UCSD-AML1 (cell line): ENCODE measurements at regions not wholly inside any gene's neighbourhood (a gene's known extent, or its start where the extent isn't known, plus 50 kb on each side); places are given as distances from the start of the nearest gene placed in this dataset.

ENCODE experiments used
- DNase-seq: peaks from one replicate; lab custom pipeline; 2025; ENCODE audit not compliant: unreplicated experiment; lab: John Stamatoyannopoulos, UW

DNA sequence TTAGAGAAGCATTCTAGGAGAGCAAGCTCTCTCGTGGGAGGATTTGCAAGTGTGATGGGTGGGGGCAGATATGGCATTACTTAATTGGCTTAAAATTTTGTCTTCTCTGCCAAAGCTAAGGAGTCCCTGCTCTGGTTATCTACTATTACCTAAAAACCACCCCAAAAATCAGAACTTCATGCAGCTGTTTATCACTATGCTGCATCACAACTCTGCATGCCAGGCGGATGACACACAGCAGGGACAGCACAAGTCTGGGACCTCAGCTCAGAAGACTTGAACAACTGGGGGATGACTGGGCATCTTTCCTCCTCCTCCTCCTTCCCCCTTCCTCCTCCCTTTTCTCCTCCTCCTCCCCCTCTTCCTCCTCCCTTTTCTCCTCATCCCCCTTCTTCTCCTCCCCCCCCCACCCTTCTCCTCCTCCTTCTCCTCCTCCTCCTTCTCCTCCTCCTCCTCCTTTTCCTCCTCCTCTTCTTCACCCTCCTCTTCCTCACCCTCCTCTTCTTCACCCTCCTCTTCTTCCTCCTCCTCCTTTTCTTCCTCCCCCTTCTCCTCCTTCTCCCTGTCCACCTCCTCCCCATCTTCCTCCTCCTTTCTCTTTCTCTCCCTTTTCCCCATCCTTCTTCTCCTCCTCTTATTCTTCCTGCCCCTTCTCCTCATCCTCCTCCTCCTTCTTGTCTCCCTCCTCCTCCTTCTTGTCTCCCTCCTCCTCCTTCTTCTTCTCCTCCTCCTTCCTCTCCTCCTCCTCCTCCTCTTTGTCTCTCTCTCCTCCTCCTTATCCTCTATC is 218.6 kb upstream of the PMEPA1 start:
- DNase-seq: no peak

DNA sequence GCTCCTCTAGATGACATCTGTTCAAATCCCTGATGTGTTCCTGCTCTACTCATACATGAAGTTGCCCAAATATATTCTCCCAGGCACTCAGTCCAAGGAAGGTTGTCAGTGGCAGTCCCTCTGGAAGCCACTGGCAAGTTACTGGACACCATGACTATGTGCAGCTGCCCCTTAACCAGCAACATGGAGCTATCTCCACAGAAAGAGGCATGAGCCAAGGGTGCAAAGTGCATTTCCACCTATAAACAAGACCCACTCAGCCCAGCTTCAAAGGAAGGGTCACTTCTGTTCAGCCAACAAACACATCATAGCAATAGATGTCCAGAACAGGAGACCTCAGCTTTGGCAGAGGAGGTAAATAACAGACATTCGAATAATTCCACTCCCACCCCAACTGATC is 217.6 kb upstream of the PMEPA1 start:
- no peak for DNase-seq

DNA sequence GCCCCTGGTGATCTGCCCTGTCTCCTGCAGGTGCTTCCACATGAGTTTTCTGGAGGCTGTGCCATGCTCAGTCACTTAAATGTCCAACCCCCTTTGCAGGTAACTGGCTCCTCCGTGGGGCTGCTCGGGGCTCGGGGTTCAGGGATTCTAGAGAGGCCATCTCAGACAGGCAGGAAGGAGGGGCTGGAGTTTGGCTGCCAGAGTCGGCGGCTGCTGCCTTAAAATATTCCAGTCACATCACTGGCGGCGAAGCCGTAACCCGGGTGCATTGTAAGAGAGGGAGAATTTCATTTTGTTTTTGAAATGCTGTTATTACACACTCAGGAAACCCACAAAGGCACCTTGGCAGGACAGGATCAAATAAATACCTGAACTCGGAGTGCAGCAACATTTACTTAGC is 212.9 kb upstream of the PMEPA1 start:
- DNase-seq: no peak

DNA sequence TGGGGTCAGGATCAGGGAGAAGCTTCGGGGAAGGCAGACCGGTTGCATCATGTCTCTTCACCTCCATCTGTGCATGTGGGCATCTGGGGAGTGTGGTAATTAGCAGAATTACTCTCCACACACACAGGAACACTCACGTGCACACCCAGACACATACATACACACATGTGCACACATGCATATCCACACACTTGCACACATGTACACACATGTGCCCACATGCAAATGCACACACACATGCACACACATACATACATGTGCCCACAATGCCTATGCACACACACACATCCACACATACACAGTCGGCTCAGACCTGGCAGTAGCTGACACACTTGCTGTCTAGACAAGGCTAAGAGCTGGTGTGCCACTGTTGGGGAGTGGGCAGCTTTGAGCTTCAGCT is 212.3 kb upstream of the PMEPA1 start:
- no peak for DNase-seq

DNA sequence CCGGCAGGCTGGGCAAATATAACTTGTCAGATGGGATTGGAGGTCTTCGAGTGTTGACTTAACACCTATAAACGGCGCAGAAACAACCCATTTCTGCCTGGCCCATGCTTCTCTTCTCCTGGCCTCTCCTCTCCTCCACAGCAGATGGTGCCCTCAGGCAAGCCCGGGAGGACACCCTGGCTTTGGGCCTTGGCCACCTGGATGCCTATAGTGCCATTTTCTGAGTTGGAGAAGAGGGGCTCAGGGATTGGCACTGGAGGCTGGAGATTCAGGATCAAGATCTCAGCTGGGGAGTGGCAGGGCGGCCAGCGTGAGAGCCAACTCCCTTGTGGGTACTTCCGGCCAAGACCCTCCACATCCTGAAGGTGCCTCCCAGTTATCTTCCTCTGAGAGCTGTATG is 211.9 kb upstream of the PMEPA1 start:
- DNase-seq: peak; percentile 47

DNA sequence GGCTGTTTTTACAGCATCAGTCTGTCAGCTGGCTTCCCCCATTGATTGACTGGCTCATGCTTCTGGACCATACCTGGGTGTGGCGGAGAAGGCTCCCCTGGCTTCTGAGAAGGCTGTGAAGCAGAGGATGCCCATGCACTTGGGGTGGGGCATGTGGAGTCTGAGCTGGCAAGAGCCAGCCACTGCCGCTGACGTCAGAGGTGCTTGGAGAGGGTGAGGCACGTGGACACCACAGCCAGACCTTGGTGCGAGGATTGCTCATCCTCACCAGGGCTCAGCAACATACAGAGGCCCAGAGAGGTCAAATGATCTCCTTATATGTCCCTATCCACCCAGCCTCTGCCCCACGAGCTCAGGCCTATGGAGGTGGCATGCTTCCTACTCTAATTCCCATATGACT is 211.2 kb upstream of the PMEPA1 start:
- no peak for DNase-seq

DNA sequence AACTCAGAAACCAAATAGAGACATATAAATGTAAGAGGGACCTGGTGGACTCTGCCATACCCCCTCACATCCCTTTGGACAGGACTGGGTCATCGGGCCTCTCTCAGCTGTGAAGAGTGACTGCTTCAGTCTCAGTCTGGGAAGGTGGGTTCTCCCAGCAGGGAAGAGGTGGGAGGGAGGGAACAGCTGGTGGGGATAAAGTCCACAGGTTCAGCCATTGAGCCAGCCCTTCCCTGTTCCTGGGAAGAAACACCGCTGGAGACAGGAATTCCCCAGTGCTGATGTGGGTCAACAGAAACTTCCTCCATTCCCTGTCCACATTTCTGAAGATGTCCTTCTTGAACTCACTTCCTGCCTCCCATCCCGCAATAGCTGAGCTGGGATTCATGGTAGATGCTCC is 209.2 kb upstream of the PMEPA1 start:
- DNase-seq: no peak

DNA sequence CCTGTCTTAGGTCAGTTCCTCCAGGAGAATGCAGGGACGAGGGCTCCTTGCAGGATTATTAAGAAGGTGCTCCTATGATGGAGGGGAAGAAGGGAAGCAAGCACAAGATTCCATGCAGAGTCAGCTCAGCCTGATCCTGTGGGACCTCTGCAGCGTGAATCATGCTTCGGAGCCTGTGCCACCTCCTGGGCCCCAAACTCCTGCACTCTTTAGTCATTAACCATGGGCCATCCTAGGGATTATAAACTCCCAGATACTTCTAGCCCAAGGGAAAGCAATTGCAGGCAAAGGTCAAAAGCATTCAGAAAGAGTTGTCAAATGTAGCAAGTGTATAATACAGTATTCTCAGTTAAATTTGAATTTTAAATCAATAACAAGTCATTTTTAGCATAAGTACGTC is 208.7 kb upstream of the PMEPA1 start:
- DNase-seq: no peak

DNA sequence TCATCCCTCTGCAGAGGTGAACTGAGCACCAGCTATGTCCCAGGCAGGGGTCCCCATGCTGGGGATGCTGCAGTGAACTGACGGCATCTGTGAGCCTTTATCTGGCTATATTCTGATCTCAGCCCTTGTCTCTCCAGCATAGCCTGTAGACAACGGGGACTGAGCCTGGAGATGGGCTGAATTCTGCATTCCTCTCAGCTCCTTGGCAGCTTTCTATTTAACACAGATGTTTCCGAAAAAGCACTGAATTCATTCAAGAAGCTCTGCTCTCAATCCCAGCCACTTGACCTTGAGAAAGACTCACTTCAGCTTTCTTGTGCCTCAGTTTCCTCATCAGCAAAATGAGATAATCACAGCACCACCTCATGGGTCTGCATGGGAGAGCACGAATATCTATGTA is 204.4 kb upstream of the PMEPA1 start:
- no peak for DNase-seq

DNA sequence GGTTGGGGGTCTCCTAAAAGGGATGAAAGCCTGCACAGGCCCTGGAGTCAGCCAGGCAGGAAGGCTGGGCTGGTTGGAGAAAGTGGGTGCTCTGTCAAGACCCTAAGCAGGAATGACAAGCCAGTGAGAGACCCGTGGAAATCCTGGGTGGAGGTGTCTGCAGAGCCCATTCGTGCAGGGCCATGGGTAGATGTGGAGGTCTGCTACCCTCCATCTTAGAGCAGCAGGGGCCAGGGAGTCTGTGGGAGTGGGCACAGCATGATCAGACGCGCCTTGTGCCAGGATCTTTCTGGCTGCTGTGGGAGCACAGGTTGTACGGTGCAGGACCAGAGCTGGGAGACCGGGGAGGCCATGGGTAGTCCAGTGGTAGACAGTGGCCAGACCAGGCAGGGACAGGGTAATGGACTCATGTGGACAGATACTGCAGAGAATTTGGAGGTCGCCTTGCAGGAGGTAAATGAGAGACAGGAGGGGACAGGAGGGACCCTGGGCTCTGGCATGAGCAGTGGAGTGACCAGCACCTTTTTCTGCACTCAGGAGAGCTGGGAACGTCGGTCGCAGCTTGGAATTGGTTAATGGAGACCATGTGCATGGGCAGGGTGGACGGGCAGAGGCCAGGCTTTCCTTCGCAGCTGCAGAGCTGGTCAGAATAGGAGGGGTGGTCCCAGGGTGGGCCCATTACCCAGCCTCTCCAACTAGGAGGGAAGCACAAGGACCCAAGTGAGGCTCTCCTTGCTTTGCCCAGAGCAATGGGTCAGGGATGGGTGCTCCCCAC is 203.5 kb upstream of the PMEPA1 start:
- DNase-seq: no peak

DNA sequence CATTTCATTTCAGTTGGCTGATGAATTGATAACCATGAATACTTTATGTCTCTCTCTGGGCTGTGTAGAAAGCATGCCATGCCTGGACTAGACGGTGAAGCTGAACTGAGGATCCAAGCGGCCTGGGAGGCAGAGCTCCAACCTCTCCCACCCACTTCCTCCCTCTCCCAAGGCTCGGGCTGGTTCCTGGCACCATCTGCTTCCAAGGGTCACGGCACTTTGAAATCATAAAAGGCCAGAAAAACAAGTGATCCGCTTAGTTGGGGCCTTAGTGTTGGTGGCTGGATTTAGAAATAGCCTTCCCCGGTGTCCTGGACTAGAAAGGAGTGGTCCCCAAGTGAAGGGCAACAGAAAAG is 202.4 kb upstream of the PMEPA1 start:
- DNase-seq: no peak

DNA sequence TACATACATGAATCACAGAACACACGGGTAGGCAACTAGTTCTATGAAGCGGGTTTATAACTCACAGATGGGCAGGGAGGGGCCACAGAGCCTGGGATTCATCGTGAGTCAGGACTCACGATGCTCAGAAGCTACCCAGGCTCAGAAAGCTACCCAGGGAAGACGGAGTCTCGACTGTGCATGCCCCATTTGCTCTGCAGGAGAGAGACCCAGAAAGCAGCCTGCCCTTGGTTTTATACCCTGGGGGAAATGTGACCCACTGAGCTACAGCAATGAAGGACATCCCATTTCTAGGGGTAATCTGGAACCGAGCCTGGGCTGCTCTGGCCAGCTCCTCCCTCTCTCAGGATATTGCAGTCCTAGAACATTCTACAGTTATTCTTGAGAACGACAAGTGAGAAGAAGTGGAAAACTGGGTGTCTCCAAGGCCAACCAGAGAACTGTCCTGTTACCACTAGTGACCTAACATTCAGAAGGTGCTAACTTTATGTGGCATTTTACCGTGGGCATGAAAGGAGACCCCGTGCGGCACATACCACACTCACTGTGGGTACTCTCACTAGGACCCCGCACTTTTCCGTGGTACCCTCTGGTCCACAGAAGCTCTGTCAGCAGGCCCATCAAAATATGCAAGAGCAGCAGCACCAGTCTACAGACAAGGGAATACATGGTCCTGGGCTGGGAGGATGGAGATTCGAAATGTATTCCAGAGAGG is 201.9 kb upstream of the PMEPA1 start:
- DNase-seq: no peak

DNA sequence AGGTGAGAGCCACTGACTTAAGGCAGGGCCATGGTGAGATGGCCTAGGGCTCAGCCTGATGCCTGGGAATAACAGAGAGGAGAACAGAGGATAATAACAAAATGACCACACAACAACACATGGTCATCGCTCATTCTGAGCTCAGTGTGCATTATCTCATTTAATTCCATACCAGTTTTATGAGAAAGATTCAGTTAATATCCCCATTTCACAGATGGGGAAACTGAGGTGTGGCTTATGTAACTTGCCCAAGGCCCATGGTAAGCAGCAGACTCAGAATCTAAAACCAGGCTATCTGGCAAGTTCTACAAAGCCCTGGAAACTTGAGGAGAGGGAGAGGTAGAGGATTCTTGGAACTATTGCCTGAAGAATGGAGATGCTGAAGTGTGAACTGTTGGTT is 200.9 kb upstream of the PMEPA1 start:
- no peak for DNase-seq

DNA sequence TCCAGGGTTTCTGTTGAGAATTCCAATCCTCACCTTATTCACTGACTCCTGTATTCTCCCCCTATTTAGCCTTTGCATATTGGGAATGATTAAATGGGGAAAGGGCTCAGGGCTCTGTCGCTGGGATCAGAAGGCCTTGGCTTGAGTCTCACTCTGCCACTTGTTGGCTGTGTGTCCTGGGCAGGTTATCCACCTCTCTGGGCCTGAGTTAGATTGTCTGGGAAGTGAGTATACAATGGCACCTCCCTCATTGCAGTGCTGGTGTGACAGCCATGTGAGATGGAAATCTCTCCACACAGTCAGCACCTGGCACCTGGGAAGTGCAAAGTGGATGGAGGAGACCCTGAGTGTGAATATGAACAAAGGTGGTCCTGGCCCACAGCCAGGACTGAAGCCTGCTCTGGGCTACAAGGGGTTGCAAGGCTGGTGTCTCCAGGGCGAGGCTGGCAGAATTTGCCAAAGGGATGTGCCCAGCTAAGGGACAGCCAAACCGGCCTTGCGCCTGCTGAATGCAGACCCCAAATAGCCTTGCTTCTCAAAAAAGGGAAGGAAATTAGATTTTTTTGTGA is 200.0 kb upstream of the PMEPA1 start:
- DNase-seq: no peak

DNA sequence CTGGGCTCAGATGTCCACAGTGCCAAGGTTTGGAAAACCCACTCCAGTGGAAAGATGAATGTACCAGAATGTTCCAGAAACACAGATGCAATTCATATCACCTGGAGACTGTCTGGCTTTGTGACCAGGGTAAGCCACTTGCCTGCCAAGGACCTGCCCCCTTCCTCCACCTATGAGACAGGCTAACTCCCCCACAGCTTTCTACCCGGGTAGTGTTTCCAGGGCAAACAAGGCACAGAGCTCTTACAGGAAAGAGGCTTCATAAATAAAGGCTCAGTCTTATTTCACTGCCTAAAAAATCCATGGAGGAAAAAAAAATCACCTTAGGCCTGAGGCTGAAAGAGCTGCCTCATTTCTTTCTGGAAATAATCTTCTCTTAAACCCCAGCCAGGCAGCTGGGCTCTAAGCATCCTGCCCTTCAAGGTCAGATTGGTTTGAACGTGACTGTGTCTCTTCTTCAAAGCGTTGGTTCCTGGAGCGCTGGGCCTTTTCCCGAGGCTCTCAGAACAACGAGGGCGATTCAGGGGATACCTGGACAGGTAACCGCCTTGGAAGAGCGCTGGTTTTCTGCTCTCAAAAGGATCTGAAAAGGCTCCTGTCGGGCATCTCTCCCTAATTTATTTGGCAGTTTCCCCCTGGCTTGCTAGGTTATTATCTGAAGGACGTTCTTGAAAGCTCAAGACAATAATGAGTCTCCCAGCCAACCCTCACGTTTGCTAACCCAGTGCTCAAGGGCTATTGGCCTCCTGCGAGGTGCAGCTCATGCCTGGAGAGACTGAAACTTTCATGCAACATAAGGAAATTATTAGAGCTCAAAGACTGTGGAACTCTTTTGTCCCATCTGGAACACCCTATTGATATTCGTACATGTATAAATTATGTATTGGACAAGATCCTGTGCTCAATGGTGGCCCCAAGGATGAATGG is 199.2 kb upstream of the PMEPA1 start:
- DNase-seq: no peak

DNA sequence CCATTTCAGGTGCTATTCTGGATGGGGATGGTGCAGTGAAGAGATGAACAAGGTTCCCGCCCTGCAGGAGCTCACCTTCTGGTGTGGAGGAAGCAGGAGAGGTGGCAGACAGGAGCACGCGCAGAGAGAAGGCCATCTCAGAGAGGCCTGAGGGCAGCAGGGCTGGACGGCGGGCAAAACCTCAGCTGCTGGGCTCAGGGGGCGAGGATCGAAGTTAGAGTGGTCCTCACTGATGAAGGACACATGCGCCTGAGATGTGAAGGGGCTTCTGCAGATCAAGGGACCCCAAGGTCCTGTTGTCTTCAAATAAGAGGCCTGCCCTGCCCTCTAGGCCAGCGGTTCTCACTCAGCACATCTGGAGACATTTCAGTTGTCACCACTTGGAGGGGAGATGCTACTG is 198.4 kb upstream of the PMEPA1 start:
- no peak for DNase-seq

DNA sequence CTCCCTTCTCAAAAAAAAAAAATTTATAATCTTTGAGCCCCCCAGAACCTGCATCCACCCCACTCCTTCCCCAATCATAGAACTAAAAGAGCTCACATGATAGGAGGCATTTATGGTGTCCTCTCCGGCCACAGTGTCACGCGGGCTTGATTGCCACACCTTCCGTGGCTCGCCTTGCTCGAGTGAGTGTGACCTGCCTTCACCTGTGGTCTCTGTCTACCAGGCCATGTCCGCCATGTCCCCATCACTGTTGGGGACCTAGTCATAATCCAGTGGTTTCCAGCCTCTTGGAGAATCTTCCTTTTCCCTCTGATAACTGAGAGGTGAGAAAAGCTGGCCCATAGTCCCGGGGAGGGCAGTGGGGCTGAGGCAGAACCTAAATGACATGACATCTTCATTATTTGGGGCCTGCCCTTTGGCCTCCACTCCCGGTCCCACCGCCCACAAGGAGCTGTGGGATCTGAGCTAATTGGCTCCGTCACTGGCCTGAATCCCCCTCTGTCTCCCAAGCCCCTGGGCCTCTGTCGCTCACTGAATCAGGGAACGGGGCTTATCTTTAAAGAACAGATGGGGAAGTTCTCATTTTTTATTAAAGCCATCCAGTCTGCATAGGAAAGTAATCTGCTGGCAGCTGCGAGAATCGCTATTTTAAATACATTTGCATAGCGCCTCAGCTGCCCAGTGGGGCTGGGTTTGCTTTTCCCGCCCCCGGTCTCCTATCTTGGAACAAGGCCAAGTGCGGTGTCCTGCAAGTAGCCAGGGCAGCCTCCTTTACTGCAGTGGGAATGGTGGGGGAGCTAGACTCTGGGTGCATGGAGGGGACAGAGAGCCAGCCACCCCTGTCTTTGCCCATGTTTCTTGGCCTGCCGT is 197.6 kb upstream of the PMEPA1 start:
- peak; percentile 25 for DNase-seq

DNA sequence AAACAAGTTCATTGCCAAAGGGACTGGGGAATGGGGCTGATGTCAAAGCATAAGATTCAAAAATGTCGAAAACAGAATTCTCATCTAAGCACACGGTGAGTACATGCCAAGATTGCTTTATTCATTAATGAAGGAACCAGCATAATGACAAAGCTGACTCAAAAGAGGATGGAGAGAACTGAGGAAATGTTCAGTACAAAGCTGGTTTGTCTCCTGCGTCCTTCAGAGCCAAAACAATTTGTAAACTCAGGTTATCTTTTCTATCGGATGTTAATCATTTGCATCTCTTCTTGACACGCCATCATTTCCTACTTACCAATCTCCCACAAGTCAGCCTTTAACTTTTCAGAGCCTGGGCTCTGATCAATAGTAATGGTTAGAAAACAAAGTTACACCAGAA is 195.6 kb upstream of the PMEPA1 start:
- no peak for DNase-seq

DNA sequence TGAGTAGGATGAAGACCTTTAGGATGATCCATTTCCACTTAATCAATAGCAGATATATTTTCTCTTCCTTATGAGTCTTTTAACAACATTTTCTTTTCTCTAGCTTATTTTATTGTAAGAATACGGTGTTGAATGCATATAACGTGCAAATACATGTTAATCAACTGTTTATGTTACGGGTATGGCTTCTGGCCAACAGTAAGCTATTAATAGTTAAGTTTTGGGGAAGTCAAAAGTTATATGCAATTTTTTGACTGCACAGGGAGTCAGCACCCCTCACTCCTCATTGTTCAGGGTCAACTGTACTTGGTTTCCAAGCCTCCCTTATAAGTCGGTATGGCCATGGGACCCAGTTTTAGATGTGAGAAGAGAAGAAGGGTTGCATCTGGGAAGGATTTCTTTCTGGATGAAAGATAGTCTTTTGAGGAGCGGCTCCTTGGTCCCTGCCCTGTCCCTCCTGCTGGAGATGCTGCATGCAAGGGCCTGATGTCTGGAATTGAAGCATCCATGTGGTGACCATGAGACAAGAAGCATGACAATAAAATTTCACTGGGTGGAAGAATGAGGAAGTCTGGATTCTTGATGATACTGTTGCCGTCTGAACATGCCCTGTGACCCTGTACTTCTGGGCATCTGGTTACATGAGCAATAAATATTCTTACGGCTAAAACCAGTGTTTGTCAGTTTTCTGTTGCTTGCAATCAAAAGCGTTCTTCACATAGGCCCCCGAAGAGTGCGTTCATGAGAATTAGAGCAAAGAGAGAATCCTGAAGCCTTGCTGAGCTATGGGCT is 194.7 kb upstream of the PMEPA1 start:
- no peak for DNase-seq
